ENCODE measurements at regions not wholly inside any gene's neighbourhood (a gene's known extent, or its start where the extent isn't known, plus 50 kb on each side); places are given as distances from the start of the nearest gene placed in this dataset.

GRCh38 chr5:168086746-168087145 is 204.7 kb upstream of the WWC1 start:
- TF ChIP-seq CTCF (IDR thresholded peaks at IDR 0.05), result no peak

GRCh38 chr5:168088410-168089173 is 202.9 kb upstream of the WWC1 start:
- no peak for TF ChIP-seq CTCF (IDR thresholded peaks at IDR 0.05)

GRCh38 chr5:168089201-168089887 is 202.1 kb upstream of the WWC1 start:
- TF ChIP-seq CTCF (IDR thresholded peaks at IDR 0.05), result no peak

- TF ChIP-seq CTCF (IDR thresholded peaks at IDR 0.05), result no peak
Measured at GRCh38 chr5:168092209-168093185, 198.9 kb upstream of the WWC1 start.

GRCh38 chr5:168093200-168093910 is 198.1 kb upstream of the WWC1 start:
- no peak for TF ChIP-seq CTCF (IDR thresholded peaks at IDR 0.05)

- TF ChIP-seq CTCF (IDR thresholded peaks at IDR 0.05), result no peak
Measured at GRCh38 chr5:168096525-168096924, 194.9 kb upstream of the WWC1 start.

All from LNCAP (cell line).